ENCODE measurements at regions not wholly inside any gene's neighbourhood (a gene's known extent, or its start where the extent isn't known, plus 50 kb on each side); places are given as distances from the start of the nearest gene placed in this dataset.

- TF ChIP-seq CTCF (IDR thresholded peaks at IDR 0.05; ENCODE audit: low read length) (no peak), EZH2 (IDR thresholded peaks at IDR 0.05; ENCODE audit: borderline replicate concordance, low read length) (no peak)
Observed at GRCh38 chr13:27353166-27353583, 71.2 kb upstream of the GTF3A start.
